OCI-LY7 (cell line): ENCODE measurements at regions not wholly inside any gene's neighbourhood (a gene's known extent, or its start where the extent isn't known, plus 50 kb on each side); places are given as distances from the start of the nearest gene placed in this dataset.

Experiments
- BruUV-seq: library from RNA; stranded (reverse); fragments of 400-500 nt; replicated peaks from 2 replicates; lab custom pipeline; 2021; lab: Mats Ljungman, UMichigan
- CTCF ChIA-PET: fragments of 300-600 bp; sonication (Branson Sonifier 250); formaldehyde crosslinking; loops from one replicate; lab custom pipeline; 2022; ENCODE audit warnings: antibody characterized with exemption; ENCODE audit not compliant: unreplicated experiment; lab: Charles Lee
- POLR2A ChIA-PET: fragments of 300-600 bp; sonication (Branson Sonifier 250); formaldehyde crosslinking; loops from one replicate; lab custom pipeline; 2022; ENCODE audit warnings: antibody characterized with exemption; lab: Charles Lee
- DNase-seq: peaks from one replicate; pipeline ENCODE4 v3.0.0-alpha.2; 2015; ENCODE audit warnings: low spot score
- H2AFZ ChIP-seq: fragments of 200-600 bp; sonication (generic), shearing (Covaris generic); 2 replicates; pipeline ENCODE4 v1.6.1; 2014; ENCODE audit warnings: mild to moderate bottlenecking, antibody characterized with exemption, low read length, moderate library complexity
- H3K27ac ChIP-seq: fragments of 200-600 bp; sonication (generic); 2 replicates; pipeline ENCODE4 v1.5.1; 2014; ENCODE audit warnings: mixed run types, low read depth, mild to moderate bottlenecking, moderate library complexity, low read length, inconsistent platforms; ENCODE audit not compliant: poor library complexity, severe bottlenecking
- H3K36me3 ChIP-seq: fragments of 200-600 bp; sonication (generic); 2 replicates; pipeline ENCODE4 v1.6.1; 2014; ENCODE audit warnings: mild to moderate bottlenecking, antibody characterized with exemption, low read length, moderate library complexity, mixed read lengths; ENCODE audit not compliant: insufficient read depth
- H3K4me1 ChIP-seq: fragments of 200-600 bp; sonication (generic); 2 replicates; pipeline ENCODE4 v1.5.1; 2014; ENCODE audit warnings: mild to moderate bottlenecking, low read length; ENCODE audit not compliant: insufficient read depth, poor library complexity, severe bottlenecking
- H3K4me2 ChIP-seq: fragments of 200-600 bp; sonication (generic); 2 replicates; pipeline ENCODE4 v1.6.1; 2014; ENCODE audit warnings: mild to moderate bottlenecking, low read length
- H3K4me3 ChIP-seq: fragments of 200-600 bp; sonication (generic); 2 replicates; pipeline ENCODE4 v1.5.1; 2014; ENCODE audit warnings: mild to moderate bottlenecking, low read depth, low read length; ENCODE audit not compliant: poor library complexity, severe bottlenecking
- H3K79me2 ChIP-seq: fragments of 200-600 bp; sonication (generic); 2 replicates; pipeline ENCODE4 v1.6.1; 2016; ENCODE audit warnings: low read depth, mild to moderate bottlenecking, low read length, moderate library complexity, mixed read lengths; ENCODE audit not compliant: insufficient read depth
- H3K9me2 ChIP-seq: fragments of 200-600 bp; sonication (generic); 2 replicates; pipeline ENCODE4 v1.6.1; 2016; ENCODE audit warnings: mild to moderate bottlenecking, low read length, mixed read lengths; ENCODE audit not compliant: insufficient read depth
- H3K9me3 ChIP-seq: fragments of 200-600 bp; sonication (generic); 2 replicates; pipeline ENCODE4 v1.6.1; 2014; ENCODE audit warnings: mild to moderate bottlenecking, mixed run types, low read length, mixed read lengths
- H4K20me1 ChIP-seq: fragments of 200-600 bp; sonication (generic); 2 replicates; pipeline ENCODE4 v1.6.1; 2014; ENCODE audit warnings: mild to moderate bottlenecking, antibody characterized with exemption, low read length, moderate library complexity, mixed read lengths; ENCODE audit not compliant: insufficient read depth
- EZH2phosphoT487 ChIP-seq: fragments of 200-600 bp; sonication (generic); IDR thresholded peaks from 2 replicates; pipeline ENCODE4 v1.6.1; 2018; ENCODE audit warnings: low read depth, borderline replicate concordance, mild to moderate bottlenecking, mixed run types, antibody characterized with exemption, low read length, moderate library complexity, mixed read lengths
- intact Hi-C: fragments of 100-400 bp; cut with micrococcal nuclease; formaldehyde crosslinking; loops from one replicate; pipeline ENCODE4 v1.10.0; 2022; ENCODE audit not compliant: unreplicated experiment
- TF ChIP-seq, protein P1 (sequence below): fragments of 200-600 bp; sonication (generic); conservative IDR thresholded peaks from 2 replicates; pipeline ENCODE4 v1.5.1; 2014; ENCODE audit warnings: mild to moderate bottlenecking, antibody characterized with exemption, low read length, moderate library complexity, mixed read lengths

DNA sequence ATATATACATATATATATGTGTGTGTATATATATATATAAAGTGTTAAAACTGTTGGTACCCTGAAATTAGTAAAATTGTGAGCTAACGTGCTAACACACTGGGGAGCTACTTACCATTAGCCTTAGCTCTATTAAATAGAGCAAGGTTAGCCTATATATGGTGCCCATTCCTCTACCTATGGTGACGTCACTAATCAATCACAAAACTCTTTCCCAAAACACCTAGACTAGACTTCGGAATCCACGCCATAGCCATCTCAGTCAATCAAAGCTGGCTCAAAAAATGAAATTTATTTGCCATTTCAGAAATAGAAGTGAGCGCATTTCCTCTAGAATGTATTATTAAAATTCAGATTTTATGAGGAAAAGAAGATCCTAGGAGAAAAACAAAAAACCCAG, 229.0 kb upstream of the TENM3 start:
- CTCF ChIA-PET = no interaction called here
- Histone ChIP-seq H3K79me2 (no peaks in the 10 kb centered on the region), H4K20me1 (no peaks in the 10 kb centered on the region), H3K4me1 (no peaks in the 10 kb centered on the region), H3K4me3 (no peak overlapping the region), H3K4me2 (no peak overlapping the region), H3K9me3 (no peaks in the 10 kb centered on the region), H3K36me3 (no peaks in the 10 kb centered on the region), H3K9me2 (no peaks in the 10 kb centered on the region), H2AFZ (no peak overlapping the region), H3K27ac (no peak overlapping the region)
- POLR2A ChIA-PET = interaction anchor here (0.5 to 1.1 kb wide), 2 partner anchors 9 to 474 kb away, joined by 3 read pairs; no protein-coding TSS in a partner anchor
- TF ChIP-seq, protein P1, sequence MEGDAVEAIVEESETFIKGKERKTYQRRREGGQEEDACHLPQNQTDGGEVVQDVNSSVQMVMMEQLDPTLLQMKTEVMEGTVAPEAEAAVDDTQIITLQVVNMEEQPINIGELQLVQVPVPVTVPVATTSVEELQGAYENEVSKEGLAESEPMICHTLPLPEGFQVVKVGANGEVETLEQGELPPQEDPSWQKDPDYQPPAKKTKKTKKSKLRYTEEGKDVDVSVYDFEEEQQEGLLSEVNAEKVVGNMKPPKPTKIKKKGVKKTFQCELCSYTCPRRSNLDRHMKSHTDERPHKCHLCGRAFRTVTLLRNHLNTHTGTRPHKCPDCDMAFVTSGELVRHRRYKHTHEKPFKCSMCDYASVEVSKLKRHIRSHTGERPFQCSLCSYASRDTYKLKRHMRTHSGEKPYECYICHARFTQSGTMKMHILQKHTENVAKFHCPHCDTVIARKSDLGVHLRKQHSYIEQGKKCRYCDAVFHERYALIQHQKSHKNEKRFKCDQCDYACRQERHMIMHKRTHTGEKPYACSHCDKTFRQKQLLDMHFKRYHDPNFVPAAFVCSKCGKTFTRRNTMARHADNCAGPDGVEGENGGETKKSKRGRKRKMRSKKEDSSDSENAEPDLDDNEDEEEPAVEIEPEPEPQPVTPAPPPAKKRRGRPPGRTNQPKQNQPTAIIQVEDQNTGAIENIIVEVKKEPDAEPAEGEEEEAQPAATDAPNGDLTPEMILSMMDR = no peak
- TF ChIP-seq EZH2phosphoT487 = no peak
- BruUV-seq = no TSS peak
- no peak for DNase-seq
- intact Hi-C loops = no loop called here

DNA sequence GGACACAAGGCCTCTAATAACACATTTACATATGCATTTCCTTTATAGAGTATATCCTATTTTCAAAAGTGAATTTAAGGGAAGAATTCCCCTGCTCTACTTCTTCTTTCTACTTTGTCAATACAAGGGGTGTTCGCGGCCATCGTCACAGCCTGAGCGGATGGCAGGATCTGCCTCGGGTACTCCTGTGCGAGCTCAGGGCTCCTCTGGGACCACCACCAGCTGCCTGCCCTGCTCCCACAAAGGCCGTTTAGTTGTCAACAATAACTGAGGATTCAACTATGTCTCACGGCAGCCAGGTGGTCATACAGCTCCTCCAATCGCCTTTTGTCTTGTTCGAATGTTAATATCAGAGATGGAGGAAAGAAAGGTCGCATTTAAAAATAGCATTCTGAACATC, 228.2 kb upstream of the TENM3 start:
- Histone ChIP-seq H3K36me3 (no peaks in the 10 kb centered on the region), H3K79me2 (no peaks in the 10 kb centered on the region), H3K4me2 (no peak overlapping the region), H3K9me2 (no peaks in the 10 kb centered on the region), H2AFZ (no peak overlapping the region), H3K27ac (no peak overlapping the region), H3K4me1 (no peaks in the 10 kb centered on the region), H3K4me3 (no peak overlapping the region), H4K20me1 (no peaks in the 10 kb centered on the region), H3K9me3 (no peaks in the 10 kb centered on the region)
- CTCF ChIA-PET = no interaction called here
- POLR2A ChIA-PET = interaction anchor here (1.1 kb wide), 1 partner anchor 8 kb away, joined by 3 read pairs; no protein-coding TSS in a partner anchor
- TF ChIP-seq, protein P1 = no peak
- TF ChIP-seq EZH2phosphoT487 = no peak
- no peak for DNase-seq
- BruUV-seq = no TSS peak
- intact Hi-C loops = no loop called here

DNA sequence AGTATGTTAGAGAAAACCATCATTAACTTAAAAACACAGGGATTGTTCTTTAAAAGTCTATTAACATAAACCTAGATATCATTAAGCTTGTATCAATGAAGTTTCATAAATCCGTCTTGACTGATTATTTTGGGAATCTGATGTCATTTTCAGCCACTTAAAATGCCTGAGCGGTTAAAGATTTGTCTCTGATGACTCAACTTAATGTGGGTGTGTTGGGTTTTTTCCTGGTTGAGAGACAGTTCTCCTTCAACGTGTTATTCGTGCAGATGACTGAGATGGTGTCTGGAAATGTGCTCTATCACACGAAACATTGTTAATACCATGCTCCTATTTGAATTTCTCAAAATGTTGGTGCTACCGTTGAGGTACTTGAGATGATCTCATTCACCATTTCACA, 227.3 kb upstream of the TENM3 start:
- no peak overlapping the region for H3K4me3 ChIP-seq
- no peak overlapping the region for H3K4me2 ChIP-seq
- no peak for TF ChIP-seq EZH2phosphoT487
- TF ChIP-seq, protein P1 = no peak
- H3K9me3 ChIP-seq = no peaks in the 10 kb centered on the region
- no peak overlapping the region for H2AFZ ChIP-seq
- no peaks in the 10 kb centered on the region for H3K79me2 ChIP-seq
- H3K36me3 ChIP-seq = no peaks in the 10 kb centered on the region
- intact Hi-C loops = no loop called here
- no peaks in the 10 kb centered on the region for H3K9me2 ChIP-seq
- no peak for DNase-seq
- H3K4me1 ChIP-seq = no peaks in the 10 kb centered on the region
- H3K27ac ChIP-seq = no peak overlapping the region
- ChIA-PET CTCF (no interaction called here), POLR2A (no interaction called here)
- H4K20me1 ChIP-seq = no peaks in the 10 kb centered on the region
- BruUV-seq = no TSS peak
